Keratinocyte (primary cell): ENCODE measurements at regions not wholly inside any gene's neighbourhood (a gene's known extent, or its start where the extent isn't known, plus 50 kb on each side); places are given as distances from the start of the nearest gene placed in this dataset.

Source experiments
- DNase-seq: peaks from one replicate; pipeline ENCODE4 v3.0.0-alpha.2; 2011; ENCODE audit warnings: low read depth, missing footprints, low spot score
- FAIRE-seq: peaks from 2 replicates; lab custom pipeline; 2011; peaks lifted over from hg19 to GRCh38; lab: Jason Lieb, UNC
- H2AFZ ChIP-seq: 2 replicates; pipeline ENCODE4 v1.6.0; 2012; ENCODE audit warnings: low read length, control low read depth, inconsistent platforms; ENCODE audit not compliant: control insufficient read depth
- H3K27ac ChIP-seq: 2 replicates; pipeline ENCODE4 v1.5.1; 2011; ENCODE audit warnings: low read length; ENCODE audit not compliant: control insufficient read depth, insufficient read depth
- H3K27me3 ChIP-seq: 3 replicates; pipeline ENCODE4 v1.6.0; 2011; ENCODE audit warnings: low read length; ENCODE audit not compliant: control insufficient read depth, insufficient read depth; ENCODE audit errors: extremely low read depth
- H3K36me3 ChIP-seq, 2 experiments: 2 replicates in 1 of 2; 3 replicates in 1 of 2; pipeline ENCODE4 v1.5.1; 2011; ENCODE audit warnings: low read length in 2 of 2, mild to moderate bottlenecking in 1 of 2; ENCODE audit not compliant: control insufficient read depth in 2 of 2, insufficient read depth in 2 of 2; ENCODE audit errors: extremely low read depth in 1 of 2
- H3K4me1 ChIP-seq: 3 replicates; pipeline ENCODE4 v1.5.1; 2011; ENCODE audit warnings: low read length; ENCODE audit not compliant: control insufficient read depth, insufficient read depth; ENCODE audit errors: extremely low read depth
- H3K4me2 ChIP-seq: 3 replicates; pipeline ENCODE4 v1.6.0; 2011; ENCODE audit warnings: low read depth, low read length; ENCODE audit not compliant: control insufficient read depth, insufficient read depth; ENCODE audit errors: extremely low read depth
- H3K4me3 ChIP-seq, 3 experiments: fragments of 200-600 bp in 1 of 3; sonication (generic) in 1 of 3; 2 replicates in 2 of 3; 3 replicates in 1 of 3; pipeline ENCODE4 v1.5.1; 2011 to 2016; ENCODE audit warnings: low read length in 3 of 3, mild to moderate bottlenecking in 3 of 3, control low read depth in 2 of 3, inconsistent platforms in 1 of 3, low read depth in 1 of 3, mixed read lengths in 1 of 3, mixed run types in 1 of 3, moderate library complexity in 1 of 3; ENCODE audit not compliant: control insufficient read depth in 2 of 3, insufficient read depth in 2 of 3; ENCODE audit errors: extremely low read depth in 1 of 3
- H3K79me2 ChIP-seq: 2 replicates; pipeline ENCODE4 v1.6.0; 2012; ENCODE audit warnings: low read length; ENCODE audit not compliant: control insufficient read depth, insufficient read depth
- H3K9ac ChIP-seq: 3 replicates; pipeline ENCODE4 v1.6.0; 2011; ENCODE audit warnings: low read length; ENCODE audit not compliant: control insufficient read depth, insufficient read depth; ENCODE audit errors: extremely low read depth
- H3K9me1 ChIP-seq: 3 replicates; pipeline ENCODE4 v1.6.0; 2011; ENCODE audit warnings: low read length; ENCODE audit not compliant: control insufficient read depth, insufficient read depth; ENCODE audit errors: extremely low read depth
- H3K9me3 ChIP-seq: 2 replicates; pipeline ENCODE4 v1.5.1; 2012; ENCODE audit warnings: low read depth, low read length; ENCODE audit not compliant: control insufficient read depth
- H4K20me1 ChIP-seq: 3 replicates; pipeline ENCODE4 v1.6.0; 2011; ENCODE audit warnings: low read length; ENCODE audit not compliant: control insufficient read depth, insufficient read depth; ENCODE audit errors: extremely low read depth
- EZH2 ChIP-seq: IDR thresholded peaks from one replicate; pipeline ENCODE4 v1.6.1; 2012; ENCODE audit warnings: inconsistent platforms, mild to moderate bottlenecking, low read length, moderate library complexity
- dilution Hi-C: fragments of 300-500 bp; cut with MboI; formaldehyde crosslinking; loops from one replicate; pipeline ENCODE4 v1.7.0; 2020; ENCODE audit warnings: low sequenced_read_pairs; ENCODE audit not compliant: extremely low pct_ligation_motif_present
- TF ChIP-seq, protein P1 (sequence below), 3 experiments: IDR thresholded peaks in 1 of 3; conservative IDR thresholded peaks in 1 of 3; optimal IDR thresholded peaks in 1 of 3; 2 replicates in 2 of 3; 3 replicates in 1 of 3; pipeline versions ENCODE3 to v1.5.1; 2011; ENCODE audit warnings: low read length in 3 of 3, mild to moderate bottlenecking in 3 of 3, moderate library complexity in 2 of 3, control low read depth in 1 of 3, inconsistent platforms in 1 of 3; ENCODE audit not compliant: insufficient read depth in 2 of 3; ENCODE audit errors: extremely low read depth in 1 of 3

- TF ChIP-seq, protein P1, sequence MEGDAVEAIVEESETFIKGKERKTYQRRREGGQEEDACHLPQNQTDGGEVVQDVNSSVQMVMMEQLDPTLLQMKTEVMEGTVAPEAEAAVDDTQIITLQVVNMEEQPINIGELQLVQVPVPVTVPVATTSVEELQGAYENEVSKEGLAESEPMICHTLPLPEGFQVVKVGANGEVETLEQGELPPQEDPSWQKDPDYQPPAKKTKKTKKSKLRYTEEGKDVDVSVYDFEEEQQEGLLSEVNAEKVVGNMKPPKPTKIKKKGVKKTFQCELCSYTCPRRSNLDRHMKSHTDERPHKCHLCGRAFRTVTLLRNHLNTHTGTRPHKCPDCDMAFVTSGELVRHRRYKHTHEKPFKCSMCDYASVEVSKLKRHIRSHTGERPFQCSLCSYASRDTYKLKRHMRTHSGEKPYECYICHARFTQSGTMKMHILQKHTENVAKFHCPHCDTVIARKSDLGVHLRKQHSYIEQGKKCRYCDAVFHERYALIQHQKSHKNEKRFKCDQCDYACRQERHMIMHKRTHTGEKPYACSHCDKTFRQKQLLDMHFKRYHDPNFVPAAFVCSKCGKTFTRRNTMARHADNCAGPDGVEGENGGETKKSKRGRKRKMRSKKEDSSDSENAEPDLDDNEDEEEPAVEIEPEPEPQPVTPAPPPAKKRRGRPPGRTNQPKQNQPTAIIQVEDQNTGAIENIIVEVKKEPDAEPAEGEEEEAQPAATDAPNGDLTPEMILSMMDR (optimal IDR thresholded peaks at IDR 0.05 in 1 of 3, IDR thresholded peaks at IDR 0.05 in 1 of 3, conservative IDR thresholded peaks at IDR 0.05 in 1 of 3; ENCODE audit: extremely low read depth in 1 of 3, insufficient read depth in 2 of 3, low read length in 3 of 3): no peak
- TF ChIP-seq EZH2: no peak
- peak overlapping the region; percentile 53 for H3K9ac ChIP-seq
- DNase-seq (peak; percentile 94), FAIRE-seq (peak; percentile 97)
- H3K27me3 ChIP-seq: no peaks in the 10 kb centered on the region
- no peaks in the 10 kb centered on the region for H3K9me1 ChIP-seq
- peak overlapping the region; percentile 71 for H3K27ac ChIP-seq
- no peaks in the 10 kb centered on the region for H3K36me3 ChIP-seq
- H3K4me3 ChIP-seq: peak overlapping the region; percentile 1 to 37 (median 31)
- peak overlapping the region; percentile 89 for H2AFZ ChIP-seq
- H3K9me3 ChIP-seq: no peaks in the 10 kb centered on the region
- no peaks in the 10 kb centered on the region for H3K79me2 ChIP-seq
- no peaks in the 10 kb centered on the region for H4K20me1 ChIP-seq
- dilution Hi-C loops: no loop called here
- H3K4me2 ChIP-seq: peak overlapping the region; percentile 70
- peaks cover 26% of the 10 kb centered on the region for H3K4me1 ChIP-seq
Observed at GRCh38 chr15:99476413-99477222, 89.2 kb upstream of the MEF2A start.

- TF ChIP-seq, protein P1 (optimal IDR thresholded peaks at IDR 0.05 in 1 of 3, IDR thresholded peaks at IDR 0.05 in 1 of 3, conservative IDR thresholded peaks at IDR 0.05 in 1 of 3; ENCODE audit: extremely low read depth in 1 of 3, insufficient read depth in 2 of 3, low read length in 3 of 3): no peak
- TF ChIP-seq EZH2: no peak
- Histone ChIP-seq H3K4me1 (peaks cover 26% of the 10 kb centered on the region), H3K9me1 (no peaks in the 10 kb centered on the region), H3K36me3 (no peaks in the 10 kb centered on the region), H3K27me3 (no peaks in the 10 kb centered on the region), H4K20me1 (no peaks in the 10 kb centered on the region), H3K9me3 (no peaks in the 10 kb centered on the region), H3K9ac (no peak overlapping the region), H3K27ac (no peak overlapping the region), H3K4me2 (no peak overlapping the region), H2AFZ (no peak overlapping the region), H3K79me2 (no peaks in the 10 kb centered on the region), H3K4me3 (no peak overlapping the region)
- dilution Hi-C loops: no loop called here
- DNase-seq (no peak), FAIRE-seq (no peak)
Observed at GRCh38 chr15:99477791-99478471, 87.9 kb upstream of the MEF2A start.
